HG02852 (cell line): ENCODE measurements at regions not wholly inside any gene's neighbourhood (a gene's known extent, or its start where the extent isn't known, plus 50 kb on each side); places are given as distances from the start of the nearest gene placed in this dataset.

Experiments
- ATAC-seq: cut with Tn5 transposase; IDR thresholded peaks from one replicate; pipeline ENCODE4 v1.9.1; 2021; ENCODE audit warnings: mild to moderate bottlenecking, moderate library complexity; ENCODE audit not compliant: unreplicated experiment

GRCh38 chr15:46489276-46489675 lies 854.4 kb downstream of the SQOR start:
- no peak for ATAC-seq

- no peak for ATAC-seq
Observed at GRCh38 chr15:46496491-46497115, 861.8 kb downstream of the SQOR start.

DNA sequence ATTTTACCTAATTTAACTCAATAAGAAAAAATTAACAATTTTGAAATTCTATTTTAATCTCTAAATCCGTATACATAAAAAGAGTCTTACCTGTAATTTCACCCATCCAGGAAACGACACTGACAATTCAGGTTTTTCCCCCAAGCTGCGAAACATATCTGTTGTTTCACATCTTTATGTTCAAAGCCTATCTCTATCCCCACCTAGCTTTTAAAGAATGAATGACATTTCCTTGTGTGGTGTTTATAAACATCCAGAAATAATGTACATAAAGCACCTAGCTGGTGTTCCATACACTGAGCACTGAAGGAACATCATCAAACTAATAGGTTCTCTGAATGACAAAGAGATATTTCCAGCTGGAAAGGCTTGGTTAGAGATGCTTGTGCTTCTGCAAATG lies 867.8 kb downstream of the SQOR start:
- no peak for ATAC-seq

DNA sequence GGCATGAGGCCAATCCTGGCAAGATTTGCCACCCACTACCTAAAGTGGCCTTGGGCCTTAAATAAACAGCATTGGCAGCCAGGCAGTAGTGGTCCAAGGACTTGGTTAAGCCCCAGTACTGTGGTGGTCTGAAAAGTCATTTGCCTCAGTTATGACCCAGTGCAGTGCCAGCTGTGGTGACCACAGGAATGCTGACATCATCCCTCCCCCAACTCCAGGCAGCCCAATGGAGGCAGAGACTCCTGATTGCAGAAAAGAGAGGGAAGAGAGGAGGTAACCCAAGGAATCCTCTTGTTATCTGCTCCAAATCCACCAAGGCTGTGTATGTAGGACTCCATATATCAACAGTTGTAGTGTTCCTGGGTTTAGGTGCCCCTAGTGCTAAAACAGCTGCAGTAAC lies 883.6 kb downstream of the SQOR start:
- ATAC-seq: no peak

GRCh38 chr15:46523701-46524100 lies 888.9 kb downstream of the SQOR start:
- ATAC-seq: no peak

- no peak for ATAC-seq
Observed at GRCh38 chr15:46525984-46526725, 891.3 kb downstream of the SQOR start.

- ATAC-seq: no peak
Observed at GRCh38 chr15:46526726-46527110, 891.9 kb downstream of the SQOR start.

DNA sequence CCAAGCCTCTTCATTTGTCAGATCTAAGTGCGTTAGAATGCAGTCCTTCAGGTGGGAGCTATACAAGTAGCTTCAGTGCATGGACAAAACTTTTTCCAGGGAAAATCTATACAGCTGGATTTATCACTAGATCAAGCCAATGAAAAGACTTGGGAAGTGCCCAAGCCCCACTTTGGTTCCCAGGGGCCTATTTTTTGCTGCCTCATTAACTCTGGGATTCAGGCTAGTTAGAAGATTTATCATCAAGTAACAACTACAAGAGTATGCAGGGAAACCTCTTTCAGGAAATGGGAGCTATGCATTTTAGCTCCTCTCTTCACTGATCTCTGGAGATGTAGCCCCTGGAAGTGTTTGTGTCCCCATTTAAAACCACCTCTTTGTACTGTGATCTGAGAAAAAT lies 908.8 kb downstream of the SQOR start:
- no peak for ATAC-seq

GRCh38 chr15:46548989-46549388 lies 914.2 kb downstream of the SQOR start:
- ATAC-seq: no peak

GRCh38 chr15:46552316-46552715 lies 917.5 kb downstream of the SQOR start:
- ATAC-seq: no peak

DNA sequence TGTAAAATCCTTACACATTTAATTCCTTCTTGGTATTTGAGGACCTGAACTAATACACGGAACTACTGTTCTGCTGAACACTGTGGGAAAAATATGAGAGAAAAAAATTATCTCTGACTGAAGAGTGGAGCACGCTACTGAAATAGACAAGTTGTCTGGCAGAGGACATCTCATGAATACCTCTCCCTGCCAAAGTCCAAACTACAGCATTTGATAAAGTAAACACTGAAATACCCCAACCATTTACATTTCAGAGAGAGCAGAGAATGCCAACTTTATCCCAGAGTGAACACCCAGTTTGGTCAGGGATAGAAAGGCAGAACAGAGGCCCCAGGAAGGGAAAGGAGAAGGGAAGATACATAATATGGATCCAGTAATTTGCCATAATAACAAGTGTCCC lies 920.7 kb downstream of the SQOR start:
- ATAC-seq: no peak

DNA sequence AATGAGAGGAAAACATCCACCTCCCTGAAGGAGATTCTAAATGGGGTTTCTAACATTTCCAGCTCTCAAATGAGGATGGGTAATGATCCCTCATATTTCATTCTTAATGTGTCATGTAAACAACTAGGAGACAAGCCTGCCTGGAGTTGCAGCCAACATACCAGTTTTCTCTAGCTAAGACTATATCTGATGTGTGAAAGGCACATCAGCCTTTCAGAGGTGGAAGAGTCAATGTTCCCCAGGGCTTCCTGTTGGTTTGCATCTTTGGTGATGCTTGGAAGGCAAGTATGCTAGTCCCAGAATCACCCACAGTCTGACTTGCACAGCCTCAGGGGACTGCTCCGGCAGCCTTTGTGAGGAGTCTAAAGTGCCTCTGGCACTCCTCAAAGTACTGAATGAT lies 921.2 kb downstream of the SQOR start:
- ATAC-seq: no peak

GRCh38 chr15:46556559-46557379 lies 921.9 kb downstream of the SQOR start:
- ATAC-seq: no peak

- ATAC-seq: no peak
Observed at GRCh38 chr15:46567968-46568367, 933.1 kb downstream of the SQOR start.

DNA sequence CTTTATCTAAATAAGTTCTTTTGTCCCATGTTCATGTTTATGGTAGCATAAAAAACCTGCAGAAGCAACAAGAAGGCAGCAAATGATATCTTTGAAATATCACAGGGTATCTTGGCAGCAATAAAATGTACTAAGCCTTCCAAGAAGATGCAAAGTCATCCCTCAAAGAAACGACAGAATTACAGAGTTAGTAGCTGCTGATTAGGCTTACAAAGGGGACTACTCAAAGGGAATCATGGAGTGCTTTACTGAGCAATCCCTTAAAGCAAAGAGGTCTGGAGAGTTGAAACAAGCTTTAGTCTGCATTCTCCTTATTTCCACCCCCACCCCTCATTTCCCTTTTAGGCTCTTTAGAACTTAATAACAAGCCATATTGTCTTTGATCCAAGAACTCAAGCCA lies 935.0 kb downstream of the SQOR start:
- ATAC-seq: no peak

GRCh38 chr15:46576646-46577395 lies 942.0 kb downstream of the SQOR start:
- no peak for ATAC-seq

- no peak for ATAC-seq
Observed at GRCh38 chr15:46577767-46578166, 942.9 kb downstream of the SQOR start.

DNA sequence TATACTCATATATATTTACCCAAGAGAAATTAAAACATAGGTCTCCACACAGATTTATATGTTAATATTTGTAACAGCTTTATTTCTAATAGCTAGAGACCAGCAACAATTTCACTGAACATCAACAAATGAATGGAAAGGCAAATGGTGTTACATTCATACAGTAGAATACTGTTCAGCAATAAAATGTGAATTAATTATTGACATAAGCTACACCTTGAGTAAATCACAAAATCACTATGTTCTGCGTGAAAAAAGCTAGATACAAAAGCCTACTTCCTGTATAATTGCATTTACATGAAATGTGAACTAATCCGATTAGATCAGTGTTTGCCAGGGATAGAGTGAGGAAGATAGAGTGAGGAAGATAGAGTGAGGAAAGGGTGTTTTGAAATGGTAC lies 945.7 kb downstream of the SQOR start:
- ATAC-seq: no peak

- ATAC-seq: no peak
Observed at GRCh38 chr15:46580924-46581323, 946.1 kb downstream of the SQOR start.

DNA sequence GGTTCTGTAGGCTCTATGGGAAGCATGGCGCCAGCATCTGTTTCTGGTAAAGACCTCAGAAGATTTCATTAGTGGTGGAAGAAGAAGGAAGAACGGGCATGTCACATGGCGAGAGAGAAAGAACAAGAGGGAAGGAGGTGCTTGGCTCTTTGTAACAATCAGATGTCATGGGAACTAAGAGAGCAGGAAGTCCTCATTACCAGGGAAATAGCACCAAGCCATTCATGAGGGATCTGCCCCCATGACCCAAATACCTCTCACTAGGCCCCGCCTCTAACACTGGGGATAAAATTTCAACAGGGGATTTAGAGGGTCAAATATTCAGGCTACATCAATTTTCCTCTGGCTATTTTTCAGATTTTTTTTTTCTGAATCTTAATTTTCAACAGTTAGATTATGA lies 954.3 kb downstream of the SQOR start:
- ATAC-seq: no peak

- no peak for ATAC-seq
Observed at GRCh38 chr15:46591462-46591861, 956.6 kb downstream of the SQOR start.
